Ovary (tissue), 7 donors: ENCODE measurements at regions not wholly inside any gene's neighbourhood (a gene's known extent, or its start where the extent isn't known, plus 50 kb on each side); places are given as distances from the start of the nearest gene placed in this dataset.

Experiments used
- DNase-seq, 5 donors: peaks; one replicate each; pipeline ENCODE4 v3.0.0-alpha.2; 2019 to 2020
- H3K27ac ChIP-seq, 2 donors: fragments of 200-600 bp; one replicate each; pipeline versions ENCODE4 v1.5.1 to v1.8.0; 2019 to 2022
- H3K27me3 ChIP-seq: fragments of 200-600 bp; one replicate; pipeline ENCODE4 v1.8.0; 2022
- H3K36me3 ChIP-seq: fragments of 200-600 bp; sonication (generic); one replicate; pipeline ENCODE4 v1.5.1; 2019
- H3K4me1 ChIP-seq: one replicate; pipeline ENCODE4 v1.8.1; 2013; ENCODE audit warnings: mild to moderate bottlenecking, moderate library complexity; ENCODE audit not compliant: insufficient read depth
- H3K4me3 ChIP-seq: fragments of 200-600 bp; sonication (generic); one replicate; pipeline ENCODE4 v1.5.1; 2017
- H3K9me3 ChIP-seq, 2 donors: fragments of 200-600 bp in 1 of 2; sonication (generic) in 1 of 2; one replicate each; pipeline versions ENCODE4 v1.5.1 to v1.8.1; 2013 to 2019; ENCODE audit warnings: mild to moderate bottlenecking in 1 of 2, moderate library complexity in 1 of 2
- EP300 ChIP-seq: sonication (generic); formaldehyde crosslinking; IDR thresholded peaks from one replicate; pipeline ENCODE4 v1.6.1; 2017; ENCODE audit warnings: antibody characterized with exemption
- POLR2A ChIP-seq: fragments of 450-650 bp; IDR thresholded peaks from one replicate; pipeline ENCODE4 v1.6.1; 2017; ENCODE audit warnings: antibody characterized with exemption, mild to moderate bottlenecking, moderate library complexity
- WGBS, 3 donors: extraction: QIAGEN DNeasy Blood & Tissue Kit in 1 of 3; methylation state at CpG; one replicate each; pipeline versions ENCODE4 v1.1.5 to v1.1.7; 2013 to 2017; 5-methylcytosine and 5-hydroxymethylcytosine counted together
- intact Hi-C, 4 donors: fragments of 100-400 bp; cut with DNase I; formaldehyde crosslinking; loops; one replicate each; pipeline versions ENCODE4 v1.11.0 to v1.15.1; 2022 to 2023
- TF ChIP-seq, protein P1 (sequence below), 3 donors: fragments of 450-650 bp in 2 of 3; fragments of 200-600 bp in 1 of 3; IDR thresholded peaks; one replicate each; pipeline versions ENCODE4 v1.5.1 to v1.8.0; 2016 to 2022; ENCODE audit warnings: antibody characterized with exemption in 3 of 3, mild to moderate bottlenecking in 1 of 3
- donor health status: DM: no; HTN: no; CAD: no; lungs with moderate emphysema.
- donor health status: DM: no; HTN: no; CAD: no.
- donor health status: Bipolar disorder and iron deficiency.
- donor health status: DM: no; HTN: no; CAD: no.
- donor health status: DM: yes; HTN: yes; CAD: no.

- peaks cover 2% of the 10 kb centered on the region for H3K4me1 ChIP-seq
- H3K27me3 ChIP-seq, result no peaks in the 10 kb centered on the region
- H3K9me3 ChIP-seq, result no peaks in the 10 kb centered on the region
- H3K36me3 ChIP-seq, result no peaks in the 10 kb centered on the region
- WGBS, 3 donors, result 93 to 97% (median 94%) methylated on average over 16 of the region's 16 CpGs
- TF ChIP-seq EP300 (no peak), POLR2A (no peak)
- TF ChIP-seq, protein P1, sequence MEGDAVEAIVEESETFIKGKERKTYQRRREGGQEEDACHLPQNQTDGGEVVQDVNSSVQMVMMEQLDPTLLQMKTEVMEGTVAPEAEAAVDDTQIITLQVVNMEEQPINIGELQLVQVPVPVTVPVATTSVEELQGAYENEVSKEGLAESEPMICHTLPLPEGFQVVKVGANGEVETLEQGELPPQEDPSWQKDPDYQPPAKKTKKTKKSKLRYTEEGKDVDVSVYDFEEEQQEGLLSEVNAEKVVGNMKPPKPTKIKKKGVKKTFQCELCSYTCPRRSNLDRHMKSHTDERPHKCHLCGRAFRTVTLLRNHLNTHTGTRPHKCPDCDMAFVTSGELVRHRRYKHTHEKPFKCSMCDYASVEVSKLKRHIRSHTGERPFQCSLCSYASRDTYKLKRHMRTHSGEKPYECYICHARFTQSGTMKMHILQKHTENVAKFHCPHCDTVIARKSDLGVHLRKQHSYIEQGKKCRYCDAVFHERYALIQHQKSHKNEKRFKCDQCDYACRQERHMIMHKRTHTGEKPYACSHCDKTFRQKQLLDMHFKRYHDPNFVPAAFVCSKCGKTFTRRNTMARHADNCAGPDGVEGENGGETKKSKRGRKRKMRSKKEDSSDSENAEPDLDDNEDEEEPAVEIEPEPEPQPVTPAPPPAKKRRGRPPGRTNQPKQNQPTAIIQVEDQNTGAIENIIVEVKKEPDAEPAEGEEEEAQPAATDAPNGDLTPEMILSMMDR (IDR thresholded peaks at IDR 0.05), result no peak
- no peak overlapping the region for H3K27ac ChIP-seq
- no peak overlapping the region for H3K4me3 ChIP-seq
- intact Hi-C loops, result no loop called here
- no peak for DNase-seq
These were observed 256.9 kb downstream of the ERMARD start for GRCh38 chr6:170008294-170008785.

DNA sequence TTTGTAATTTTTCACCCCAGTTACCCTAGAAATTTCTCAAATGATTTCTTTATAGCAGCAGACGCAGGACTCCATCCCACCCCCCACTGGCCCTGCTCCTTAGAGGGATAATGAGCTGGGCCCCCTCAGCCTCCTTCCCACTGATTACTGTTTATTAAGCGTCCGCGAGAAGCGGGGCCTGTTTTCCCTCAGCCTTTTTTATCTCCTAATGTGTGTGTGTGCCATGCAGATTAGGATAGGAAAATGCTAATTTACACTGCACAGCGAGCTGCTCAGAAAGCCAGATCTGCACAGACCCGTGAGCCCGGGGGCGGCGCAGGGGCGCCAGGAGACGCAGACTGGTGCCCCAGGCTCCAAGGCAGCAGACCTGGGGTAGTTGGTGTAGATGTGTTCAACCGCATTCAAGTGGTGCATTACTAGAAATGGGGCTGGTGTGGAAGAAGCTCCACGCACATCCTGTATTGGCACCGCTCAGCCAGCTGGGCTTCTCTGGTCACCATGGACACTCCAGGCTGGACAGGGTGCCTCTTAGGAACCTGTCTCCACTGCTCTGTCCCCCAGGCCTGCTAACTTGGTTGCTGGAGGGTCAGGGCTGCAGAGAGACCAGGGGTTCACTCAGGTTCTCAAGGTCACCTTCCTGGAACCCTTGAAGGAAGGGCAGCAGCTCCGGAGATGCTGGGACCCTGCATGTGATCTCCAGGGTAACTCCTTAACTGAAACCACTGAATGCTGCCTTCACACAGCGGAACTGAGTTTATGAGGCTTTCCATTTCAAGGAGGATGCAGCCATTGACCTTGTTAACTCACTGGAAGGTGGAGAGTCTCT lies 256.3 kb downstream of the ERMARD start:
- DNase-seq, result peak in 1 of 5 donors; percentile 9
- TF ChIP-seq EP300, result no peak
- TF ChIP-seq, protein P1 (IDR thresholded peaks at IDR 0.05), result no peak
- no peak for TF ChIP-seq POLR2A
- intact Hi-C loops, result no loop called here
- peaks cover 2% of the 10 kb centered on the region for H3K4me1 ChIP-seq
- WGBS, 3 donors, result 46 to 61% (median 47%) methylated on average over 17 of the region's 17 CpGs
- H3K36me3 ChIP-seq, result no peaks in the 10 kb centered on the region
- H3K4me3 ChIP-seq, result no peak overlapping the region
- no peaks in the 10 kb centered on the region for H3K9me3 ChIP-seq
- no peak overlapping the region for H3K27ac ChIP-seq
- H3K27me3 ChIP-seq, result no peaks in the 10 kb centered on the region

- Histone ChIP-seq H3K4me3 (no peak overlapping the region), H3K9me3 (no peaks in the 10 kb centered on the region), H3K36me3 (no peaks in the 10 kb centered on the region), H3K4me1 (peaks cover 2% of the 10 kb centered on the region), H3K27me3 (no peaks in the 10 kb centered on the region), H3K27ac (no peak overlapping the region)
- 58 to 78% (median 65%) methylated on average over 19 of the region's 19 CpGs for WGBS, 3 donors
- no peak for DNase-seq
- TF ChIP-seq EP300 (no peak), POLR2A (no peak)
- intact Hi-C loops, result no loop called here
These were observed 255.6 kb downstream of the ERMARD start for GRCh38 chr6:170006900-170007467.

DNA sequence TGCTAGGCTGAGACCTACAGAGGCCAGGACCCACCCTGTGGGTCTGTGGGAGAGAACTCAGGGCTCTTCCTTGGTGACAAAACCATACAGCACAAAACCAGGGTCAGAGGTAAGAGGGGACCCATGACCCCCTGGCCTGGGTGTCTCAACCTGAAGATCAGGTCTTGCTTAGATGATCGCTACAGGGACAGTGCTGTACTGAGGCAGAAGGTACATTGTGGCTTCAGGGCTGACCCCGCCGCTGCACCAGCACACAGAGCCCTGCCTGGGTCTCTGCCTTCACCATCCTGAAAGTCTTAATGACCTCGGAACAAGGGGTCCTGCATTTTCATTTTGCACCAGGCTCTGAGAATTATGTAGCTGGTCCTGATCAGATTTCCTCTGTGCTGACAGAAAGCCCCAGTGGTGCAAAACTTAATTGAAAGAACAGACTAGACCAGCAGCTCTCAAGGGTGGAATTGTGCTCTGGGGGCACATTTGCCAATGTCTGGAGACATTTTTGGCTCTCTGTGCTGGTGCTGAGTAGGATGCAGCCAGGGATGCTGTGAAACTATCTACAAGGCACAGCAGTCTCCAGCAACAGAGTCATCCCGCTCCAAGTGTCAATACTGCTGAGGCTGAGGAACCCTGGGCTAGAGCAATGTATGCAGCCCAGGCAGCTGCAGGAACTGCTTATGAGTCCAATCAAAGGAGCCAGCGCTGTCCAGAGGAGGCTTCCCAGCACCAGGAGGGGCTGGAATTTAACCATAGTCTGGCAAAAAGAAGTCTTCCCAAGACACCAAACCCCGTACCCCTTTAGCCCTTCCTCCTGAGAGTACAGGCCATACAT lies 254.9 kb downstream of the ERMARD start:
- Histone ChIP-seq H3K4me3 (no peak overlapping the region), H3K27ac (no peak overlapping the region), H3K27me3 (no peaks in the 10 kb centered on the region), H3K9me3 (no peaks in the 10 kb centered on the region), H3K36me3 (no peaks in the 10 kb centered on the region), H3K4me1 (peaks cover 2% of the 10 kb centered on the region)
- TF ChIP-seq POLR2A (no peak), EP300 (no peak)
- TF ChIP-seq, protein P1 (IDR thresholded peaks at IDR 0.05), result no peak
- no peak for DNase-seq
- 86 to 95% (median 92%) methylated on average over 7 of the region's 7 CpGs for WGBS, 3 donors
- intact Hi-C loops, result no loop called here
